ENCODE measurements at regions not wholly inside any gene's neighbourhood (a gene's known extent, or its start where the extent isn't known, plus 50 kb on each side); places are given as distances from the start of the nearest gene placed in this dataset.

- DNase-seq = no peak
These were observed 62.7 kb upstream of the DNAJC19 start for GRCh38 chr3:181052256-181052655.

GRCh38 chr3:181050738-181051137, 61.2 kb upstream of the DNAJC19 start:
- no peak for DNase-seq

GRCh38 chr3:181040030-181040429, 50.5 kb upstream of the DNAJC19 start:
- no peak for DNase-seq

Measured in NCI-H774 (cell line).